Amniotic epithelial cell (primary cell): ENCODE measurements at regions not wholly inside any gene's neighbourhood (a gene's known extent, or its start where the extent isn't known, plus 50 kb on each side); places are given as distances from the start of the nearest gene placed in this dataset.
"Not testable (repeated sequence)": the region's sequence is repeated elsewhere in the genome, so short reads cannot be mapped to it uniquely, and the experiment has no call there.

Source experiments
- DNase-seq: peaks from one replicate; pipeline ENCODE4 v3.0.0-alpha.2; 2010; ENCODE audit warnings: low read depth

DNA sequence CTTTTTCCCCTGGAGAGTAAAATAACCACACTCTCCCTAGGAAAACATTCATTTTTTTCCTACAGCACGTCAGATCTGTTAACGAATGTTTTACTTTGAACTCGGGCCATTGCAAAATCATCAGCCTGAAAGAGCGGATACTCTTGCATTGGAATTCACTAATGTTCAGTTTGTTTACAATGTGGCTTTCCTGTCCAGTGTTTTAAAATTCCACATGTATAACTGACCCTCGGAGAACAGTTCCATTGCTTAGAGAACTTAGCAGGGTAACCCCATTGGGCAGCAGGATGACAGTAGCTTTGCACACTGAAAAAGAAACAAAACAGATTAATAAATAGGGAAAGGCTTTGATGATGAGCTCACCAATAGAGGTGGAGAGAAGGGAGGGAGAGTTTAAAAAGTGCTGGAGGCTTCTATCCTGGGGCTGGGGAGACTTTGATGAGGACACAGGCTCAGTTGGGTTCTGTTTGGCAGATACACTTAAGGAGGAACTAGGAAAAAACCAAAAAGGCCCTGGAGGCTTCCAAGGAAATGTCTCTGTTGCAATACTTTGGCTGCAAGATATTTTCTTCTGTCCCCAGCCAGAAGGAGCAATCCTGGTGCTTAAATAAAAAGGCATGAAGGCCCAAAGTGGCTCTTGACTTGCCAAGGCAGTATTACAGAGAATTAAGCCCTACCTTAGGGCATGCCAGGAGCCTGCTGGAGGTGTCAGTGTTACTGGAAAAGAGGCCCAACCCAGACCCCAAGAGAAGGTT, 143.1 kb downstream of the ARSF start:
- peak; percentile 93 for DNase-seq

- DNase-seq: peak; percentile 51
These were observed 140.6 kb downstream of the ARSF start for GRCh38 chrX:3181846-3182245.

- no peak for DNase-seq
These were observed 137.1 kb downstream of the ARSF start for GRCh38 chrX:3178329-3178728.

GRCh38 chrX:3177851-3178250, 136.6 kb downstream of the ARSF start:
- peak; percentile 33 for DNase-seq

GRCh38 chrX:3176439-3176820, 135.2 kb downstream of the ARSF start:
- DNase-seq: peak; percentile 81

GRCh38 chrX:3175659-3176438, 134.6 kb downstream of the ARSF start:
- peak; percentile 75 for DNase-seq

GRCh38 chrX:3172156-3172555, 130.9 kb downstream of the ARSF start:
- DNase-seq: not testable (repeated sequence)

DNA sequence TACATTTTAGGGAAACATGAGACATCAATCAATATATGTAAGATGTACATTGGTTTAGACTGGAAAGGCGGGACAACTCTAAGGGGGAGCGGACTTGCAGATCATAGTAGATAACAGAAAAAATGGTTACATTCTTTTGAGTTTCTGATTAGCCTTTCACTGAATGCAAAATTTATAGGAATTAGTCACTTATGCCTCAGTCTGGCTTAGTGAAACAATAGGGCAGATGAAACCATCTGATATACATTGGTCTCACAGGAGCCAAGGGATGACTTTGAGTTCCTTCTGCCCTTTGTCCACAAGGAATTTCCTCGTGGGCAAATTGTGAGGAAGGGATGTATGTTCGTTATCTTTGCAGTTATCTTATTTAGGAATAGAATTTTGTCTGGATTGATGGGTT, 128.2 kb downstream of the ARSF start:
- no peak for DNase-seq

DNA sequence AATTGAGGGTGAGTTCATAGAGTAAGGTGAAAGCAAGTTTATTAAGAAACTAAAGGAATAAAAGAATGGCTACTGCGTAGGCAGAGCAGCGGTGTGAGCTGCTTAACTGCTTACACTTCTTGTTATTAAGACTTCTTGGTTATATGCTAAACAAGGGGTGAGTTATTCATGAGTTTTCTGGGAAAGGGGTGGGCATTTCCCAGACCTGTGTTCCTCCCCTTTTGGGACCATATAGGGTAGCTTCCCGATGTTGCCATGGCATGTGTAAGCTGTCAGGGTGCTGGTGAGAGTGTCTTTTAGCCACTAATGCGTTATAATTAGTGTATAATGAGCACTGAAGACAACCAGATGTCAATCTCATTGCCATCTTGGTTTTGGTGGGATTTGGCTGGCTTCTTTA, 126.5 kb downstream of the ARSF start:
- no peak for DNase-seq

GRCh38 chrX:3166670-3167455, 125.6 kb downstream of the ARSF start:
- DNase-seq: no peak

GRCh38 chrX:3165808-3166207, 124.5 kb downstream of the ARSF start:
- DNase-seq: no peak
